WTC11 (cell line): ENCODE measurements at regions not wholly inside any gene's neighbourhood (a gene's known extent, or its start where the extent isn't known, plus 50 kb on each side); places are given as distances from the start of the nearest gene placed in this dataset.

Experiments
- CREM ChIP-seq: sonication (generic); formaldehyde crosslinking; IDR thresholded peaks from 2 replicates; pipeline ENCODE4 v1.8.1; 2022; ENCODE audit warnings: mild to moderate bottlenecking, missing genetic modification reagents, moderate library complexity
- FOXP1 ChIP-seq: sonication (generic); formaldehyde crosslinking; IDR thresholded peaks from 2 replicates; pipeline ENCODE4 v1.8.0; 2022; ENCODE audit warnings: missing genetic modification reagents, mild to moderate bottlenecking, moderate library complexity, borderline replicate concordance
- GRHL2 ChIP-seq: fragments of 250-450 bp; sonication (Bioruptor Pico); IDR thresholded peaks from 2 replicates; pipeline ENCODE4 v1.8.0; 2022; ENCODE audit warnings: mild to moderate bottlenecking, moderate library complexity; ENCODE audit not compliant: insufficient replicate concordance, severe bottlenecking
- NFYB ChIP-seq: sonication (generic); formaldehyde crosslinking; conservative IDR thresholded peaks from 2 replicates; pipeline ENCODE4 v1.8.0; 2022; ENCODE audit warnings: low read depth, missing genetic modification reagents
- RELA ChIP-seq: sonication (generic); formaldehyde crosslinking; IDR thresholded peaks from 2 replicates; pipeline ENCODE4 v1.8.1; 2022; ENCODE audit warnings: missing genetic modification reagents, mild to moderate bottlenecking, borderline replicate concordance
- TF ChIP-seq, protein P1 (sequence below): sonication (generic); formaldehyde crosslinking; IDR thresholded peaks from 2 replicates; pipeline ENCODE4 v1.8.1; 2023; ENCODE audit warnings: mild to moderate bottlenecking, missing genetic modification reagents, borderline replicate concordance
- TF ChIP-seq, protein P2 (sequence below): fragments of 250-450 bp; sonication (Bioruptor Pico); IDR thresholded peaks from 2 replicates; pipeline ENCODE4 v1.8.0; 2021; ENCODE audit warnings: mild to moderate bottlenecking
- TF ChIP-seq, protein P3 (sequence below): sonication (generic); formaldehyde crosslinking; IDR thresholded peaks from 2 replicates; pipeline ENCODE4 v1.8.0; 2022; ENCODE audit warnings: mild to moderate bottlenecking, missing genetic modification reagents
- TF ChIP-seq, protein P4 (sequence below): sonication (generic); formaldehyde crosslinking; IDR thresholded peaks from 2 replicates; pipeline ENCODE4 v1.8.0; 2023; ENCODE audit warnings: mild to moderate bottlenecking, missing genetic modification reagents
- TF ChIP-seq, protein P5 (sequence below): sonication (generic); formaldehyde crosslinking; IDR thresholded peaks from 2 replicates; pipeline ENCODE4 v1.8.1; 2022; ENCODE audit warnings: low read depth, missing genetic modification reagents, borderline replicate concordance
- TF ChIP-seq, protein P6 (sequence below): sonication (generic); formaldehyde crosslinking; IDR thresholded peaks from 2 replicates; pipeline ENCODE4 v1.8.1; 2023; ENCODE audit warnings: mild to moderate bottlenecking, missing genetic modification reagents, moderate library complexity
- TF ChIP-seq, protein P7 (sequence below): fragments of 250-450 bp; sonication (Bioruptor Pico); conservative IDR thresholded peaks from 2 replicates; pipeline ENCODE4 v1.9.0; 2021; ENCODE audit warnings: mild to moderate bottlenecking
- TF ChIP-seq, protein P8 (sequence below): sonication (generic); formaldehyde crosslinking; IDR thresholded peaks from 2 replicates; pipeline ENCODE4 v1.8.1; 2022; ENCODE audit warnings: low read depth, mild to moderate bottlenecking, moderate library complexity, missing genetic modification reagents, borderline replicate concordance

DNA sequence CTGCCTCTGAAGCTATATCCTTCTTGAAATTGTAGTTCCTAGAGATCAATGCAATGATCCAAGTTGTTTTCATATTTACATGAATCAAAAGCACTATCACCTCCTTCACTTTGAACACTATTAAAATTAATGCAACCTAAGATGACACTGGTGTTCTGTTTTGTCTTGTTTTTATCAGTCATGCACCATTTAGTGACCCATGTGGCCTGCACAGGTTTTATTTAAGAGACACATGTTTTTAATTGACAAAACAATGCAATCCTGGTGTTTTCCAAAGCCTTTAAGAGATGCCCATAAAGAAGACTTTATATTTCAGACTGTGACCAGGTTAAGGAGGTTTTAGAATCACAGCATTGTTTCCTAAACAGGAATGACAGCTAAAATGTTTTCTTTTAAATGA is 177.5 kb downstream of the FAM181B start (continued):
- TF ChIP-seq, protein P1, sequence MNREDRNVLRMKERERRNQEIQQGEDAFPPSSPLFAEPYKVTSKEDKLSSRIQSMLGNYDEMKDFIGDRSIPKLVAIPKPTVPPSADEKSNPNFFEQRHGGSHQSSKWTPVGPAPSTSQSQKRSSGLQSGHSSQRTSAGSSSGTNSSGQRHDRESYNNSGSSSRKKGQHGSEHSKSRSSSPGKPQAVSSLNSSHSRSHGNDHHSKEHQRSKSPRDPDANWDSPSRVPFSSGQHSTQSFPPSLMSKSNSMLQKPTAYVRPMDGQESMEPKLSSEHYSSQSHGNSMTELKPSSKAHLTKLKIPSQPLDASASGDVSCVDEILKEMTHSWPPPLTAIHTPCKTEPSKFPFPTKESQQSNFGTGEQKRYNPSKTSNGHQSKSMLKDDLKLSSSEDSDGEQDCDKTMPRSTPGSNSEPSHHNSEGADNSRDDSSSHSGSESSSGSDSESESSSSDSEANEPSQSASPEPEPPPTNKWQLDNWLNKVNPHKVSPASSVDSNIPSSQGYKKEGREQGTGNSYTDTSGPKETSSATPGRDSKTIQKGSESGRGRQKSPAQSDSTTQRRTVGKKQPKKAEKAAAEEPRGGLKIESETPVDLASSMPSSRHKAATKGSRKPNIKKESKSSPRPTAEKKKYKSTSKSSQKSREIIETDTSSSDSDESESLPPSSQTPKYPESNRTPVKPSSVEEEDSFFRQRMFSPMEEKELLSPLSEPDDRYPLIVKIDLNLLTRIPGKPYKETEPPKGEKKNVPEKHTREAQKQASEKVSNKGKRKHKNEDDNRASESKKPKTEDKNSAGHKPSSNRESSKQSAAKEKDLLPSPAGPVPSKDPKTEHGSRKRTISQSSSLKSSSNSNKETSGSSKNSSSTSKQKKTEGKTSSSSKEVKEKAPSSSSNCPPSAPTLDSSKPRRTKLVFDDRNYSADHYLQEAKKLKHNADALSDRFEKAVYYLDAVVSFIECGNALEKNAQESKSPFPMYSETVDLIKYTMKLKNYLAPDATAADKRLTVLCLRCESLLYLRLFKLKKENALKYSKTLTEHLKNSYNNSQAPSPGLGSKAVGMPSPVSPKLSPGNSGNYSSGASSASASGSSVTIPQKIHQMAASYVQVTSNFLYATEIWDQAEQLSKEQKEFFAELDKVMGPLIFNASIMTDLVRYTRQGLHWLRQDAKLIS: no peak
- TF ChIP-seq NFYB (CRISPR knock-in tag) (no peak), CREM (CRISPR knock-in tag) (no peak), FOXP1 (CRISPR knock-in tag) (no peak), GRHL2 (CRISPR knock-in tag) (no peak), RELA (CRISPR knock-in tag) (no peak)
- TF ChIP-seq, protein P2, sequence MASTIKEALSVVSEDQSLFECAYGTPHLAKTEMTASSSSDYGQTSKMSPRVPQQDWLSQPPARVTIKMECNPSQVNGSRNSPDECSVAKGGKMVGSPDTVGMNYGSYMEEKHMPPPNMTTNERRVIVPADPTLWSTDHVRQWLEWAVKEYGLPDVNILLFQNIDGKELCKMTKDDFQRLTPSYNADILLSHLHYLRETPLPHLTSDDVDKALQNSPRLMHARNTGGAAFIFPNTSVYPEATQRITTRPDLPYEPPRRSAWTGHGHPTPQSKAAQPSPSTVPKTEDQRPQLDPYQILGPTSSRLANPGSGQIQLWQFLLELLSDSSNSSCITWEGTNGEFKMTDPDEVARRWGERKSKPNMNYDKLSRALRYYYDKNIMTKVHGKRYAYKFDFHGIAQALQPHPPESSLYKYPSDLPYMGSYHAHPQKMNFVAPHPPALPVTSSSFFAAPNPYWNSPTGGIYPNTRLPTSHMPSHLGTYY (CRISPR knock-in tag): no peak
- TF ChIP-seq, protein P3, sequence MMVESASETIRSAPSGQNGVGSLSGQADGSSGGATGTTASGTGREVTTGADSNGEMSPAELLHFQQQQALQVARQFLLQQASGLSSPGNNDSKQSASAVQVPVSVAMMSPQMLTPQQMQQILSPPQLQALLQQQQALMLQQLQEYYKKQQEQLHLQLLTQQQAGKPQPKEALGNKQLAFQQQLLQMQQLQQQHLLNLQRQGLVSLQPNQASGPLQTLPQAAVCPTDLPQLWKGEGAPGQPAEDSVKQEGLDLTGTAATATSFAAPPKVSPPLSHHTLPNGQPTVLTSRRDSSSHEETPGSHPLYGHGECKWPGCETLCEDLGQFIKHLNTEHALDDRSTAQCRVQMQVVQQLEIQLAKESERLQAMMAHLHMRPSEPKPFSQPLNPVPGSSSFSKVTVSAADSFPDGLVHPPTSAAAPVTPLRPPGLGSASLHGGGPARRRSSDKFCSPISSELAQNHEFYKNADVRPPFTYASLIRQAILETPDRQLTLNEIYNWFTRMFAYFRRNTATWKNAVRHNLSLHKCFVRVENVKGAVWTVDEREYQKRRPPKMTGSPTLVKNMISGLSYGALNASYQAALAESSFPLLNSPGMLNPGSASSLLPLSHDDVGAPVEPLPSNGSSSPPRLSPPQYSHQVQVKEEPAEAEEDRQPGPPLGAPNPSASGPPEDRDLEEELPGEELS (CRISPR knock-in tag): no peak
- TF ChIP-seq, protein P4, sequence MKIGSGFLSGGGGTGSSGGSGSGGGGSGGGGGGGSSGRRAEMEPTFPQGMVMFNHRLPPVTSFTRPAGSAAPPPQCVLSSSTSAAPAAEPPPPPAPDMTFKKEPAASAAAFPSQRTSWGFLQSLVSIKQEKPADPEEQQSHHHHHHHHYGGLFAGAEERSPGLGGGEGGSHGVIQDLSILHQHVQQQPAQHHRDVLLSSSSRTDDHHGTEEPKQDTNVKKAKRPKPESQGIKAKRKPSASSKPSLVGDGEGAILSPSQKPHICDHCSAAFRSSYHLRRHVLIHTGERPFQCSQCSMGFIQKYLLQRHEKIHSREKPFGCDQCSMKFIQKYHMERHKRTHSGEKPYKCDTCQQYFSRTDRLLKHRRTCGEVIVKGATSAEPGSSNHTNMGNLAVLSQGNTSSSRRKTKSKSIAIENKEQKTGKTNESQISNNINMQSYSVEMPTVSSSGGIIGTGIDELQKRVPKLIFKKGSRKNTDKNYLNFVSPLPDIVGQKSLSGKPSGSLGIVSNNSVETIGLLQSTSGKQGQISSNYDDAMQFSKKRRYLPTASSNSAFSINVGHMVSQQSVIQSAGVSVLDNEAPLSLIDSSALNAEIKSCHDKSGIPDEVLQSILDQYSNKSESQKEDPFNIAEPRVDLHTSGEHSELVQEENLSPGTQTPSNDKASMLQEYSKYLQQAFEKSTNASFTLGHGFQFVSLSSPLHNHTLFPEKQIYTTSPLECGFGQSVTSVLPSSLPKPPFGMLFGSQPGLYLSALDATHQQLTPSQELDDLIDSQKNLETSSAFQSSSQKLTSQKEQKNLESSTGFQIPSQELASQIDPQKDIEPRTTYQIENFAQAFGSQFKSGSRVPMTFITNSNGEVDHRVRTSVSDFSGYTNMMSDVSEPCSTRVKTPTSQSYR (CRISPR knock-in tag): no peak
- TF ChIP-seq, protein P5, sequence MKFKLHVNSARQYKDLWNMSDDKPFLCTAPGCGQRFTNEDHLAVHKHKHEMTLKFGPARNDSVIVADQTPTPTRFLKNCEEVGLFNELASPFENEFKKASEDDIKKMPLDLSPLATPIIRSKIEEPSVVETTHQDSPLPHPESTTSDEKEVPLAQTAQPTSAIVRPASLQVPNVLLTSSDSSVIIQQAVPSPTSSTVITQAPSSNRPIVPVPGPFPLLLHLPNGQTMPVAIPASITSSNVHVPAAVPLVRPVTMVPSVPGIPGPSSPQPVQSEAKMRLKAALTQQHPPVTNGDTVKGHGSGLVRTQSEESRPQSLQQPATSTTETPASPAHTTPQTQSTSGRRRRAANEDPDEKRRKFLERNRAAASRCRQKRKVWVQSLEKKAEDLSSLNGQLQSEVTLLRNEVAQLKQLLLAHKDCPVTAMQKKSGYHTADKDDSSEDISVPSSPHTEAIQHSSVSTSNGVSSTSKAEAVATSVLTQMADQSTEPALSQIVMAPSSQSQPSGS (CRISPR knock-in tag): no peak
- TF ChIP-seq, protein P6, sequence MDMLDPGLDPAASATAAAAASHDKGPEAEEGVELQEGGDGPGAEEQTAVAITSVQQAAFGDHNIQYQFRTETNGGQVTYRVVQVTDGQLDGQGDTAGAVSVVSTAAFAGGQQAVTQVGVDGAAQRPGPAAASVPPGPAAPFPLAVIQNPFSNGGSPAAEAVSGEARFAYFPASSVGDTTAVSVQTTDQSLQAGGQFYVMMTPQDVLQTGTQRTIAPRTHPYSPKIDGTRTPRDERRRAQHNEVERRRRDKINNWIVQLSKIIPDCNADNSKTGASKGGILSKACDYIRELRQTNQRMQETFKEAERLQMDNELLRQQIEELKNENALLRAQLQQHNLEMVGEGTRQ (CRISPR knock-in tag): no peak
- TF ChIP-seq, protein P7, sequence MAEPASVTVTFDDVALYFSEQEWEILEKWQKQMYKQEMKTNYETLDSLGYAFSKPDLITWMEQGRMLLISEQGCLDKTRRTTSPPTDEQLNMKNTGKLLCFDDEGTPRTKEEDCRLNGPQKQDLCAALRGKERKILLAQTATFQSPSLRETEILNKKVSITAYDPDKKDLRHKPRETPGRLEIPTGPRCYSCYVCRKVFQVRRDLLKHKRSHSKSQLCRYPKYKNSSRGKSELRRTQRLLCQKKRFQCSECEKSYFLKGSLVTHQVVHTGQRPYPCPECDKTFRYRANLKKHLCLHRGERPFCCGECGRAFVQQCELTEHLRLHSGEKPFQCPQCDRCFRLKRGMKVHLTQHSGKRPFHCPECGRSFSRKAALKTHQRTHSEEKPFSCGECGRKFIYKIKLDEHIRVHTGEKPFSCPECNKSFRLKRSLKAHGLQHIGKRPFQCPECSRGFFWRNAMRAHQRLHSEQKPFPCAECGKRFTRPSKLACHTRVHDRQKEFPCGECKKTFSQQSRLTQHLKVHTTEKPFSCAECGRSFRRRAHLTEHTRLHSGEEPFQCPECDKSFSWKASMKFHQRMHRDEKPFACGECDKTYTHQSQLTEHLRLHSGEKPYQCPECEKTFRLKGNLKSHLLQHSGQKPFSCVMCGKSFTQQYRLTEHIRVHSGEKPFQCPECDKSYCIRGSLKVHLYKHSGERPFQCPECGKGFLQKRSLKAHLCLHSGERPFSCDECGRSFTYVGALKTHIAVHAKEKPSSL: no peak
- TF ChIP-seq, protein P8, sequence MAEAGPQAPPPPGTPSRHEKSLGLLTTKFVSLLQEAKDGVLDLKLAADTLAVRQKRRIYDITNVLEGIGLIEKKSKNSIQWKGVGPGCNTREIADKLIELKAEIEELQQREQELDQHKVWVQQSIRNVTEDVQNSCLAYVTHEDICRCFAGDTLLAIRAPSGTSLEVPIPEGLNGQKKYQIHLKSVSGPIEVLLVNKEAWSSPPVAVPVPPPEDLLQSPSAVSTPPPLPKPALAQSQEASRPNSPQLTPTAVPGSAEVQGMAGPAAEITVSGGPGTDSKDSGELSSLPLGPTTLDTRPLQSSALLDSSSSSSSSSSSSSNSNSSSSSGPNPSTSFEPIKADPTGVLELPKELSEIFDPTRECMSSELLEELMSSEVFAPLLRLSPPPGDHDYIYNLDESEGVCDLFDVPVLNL (CRISPR knock-in tag): no peak
